ENCODE measurements at regions not wholly inside any gene's neighbourhood (a gene's known extent, or its start where the extent isn't known, plus 50 kb on each side); places are given as distances from the start of the nearest gene placed in this dataset.

GRCh38 chr14:99077076-99077843 lies 194.7 kb downstream of the BCL11B start:
- no peak for TF ChIP-seq CTCF (conservative IDR thresholded peaks at IDR 0.05; ENCODE audit: control insufficient read depth, insufficient read depth, low read depth, low read length)
- no peak for DNase-seq (ENCODE audit: low read depth)
- H3K4me3 ChIP-seq (ENCODE audit: control insufficient read depth, low read depth, low read length) = no peak overlapping the region

GRCh38 chr14:99077844-99078236 lies 194.2 kb downstream of the BCL11B start:
- no peak overlapping the region for H3K4me3 ChIP-seq (ENCODE audit: control insufficient read depth, low read depth, low read length)

GRCh38 chr14:99078426-99078825 lies 193.6 kb downstream of the BCL11B start:
- DNase-seq (ENCODE audit: low read depth) = no peak
- no peak for TF ChIP-seq CTCF (conservative IDR thresholded peaks at IDR 0.05; ENCODE audit: control insufficient read depth, insufficient read depth, low read depth, low read length)
- no peak overlapping the region for H3K4me3 ChIP-seq (ENCODE audit: control insufficient read depth, low read depth, low read length)

More at GRCh38 chr14:99077844-99078236, 194.2 kb downstream of the BCL11B start:
- TF ChIP-seq CTCF (conservative IDR thresholded peaks at IDR 0.05; ENCODE audit: control insufficient read depth, insufficient read depth, low read depth, low read length) = no peak
- DNase-seq (ENCODE audit: low read depth) = no peak

GRCh38 chr14:99079061-99079727 lies 192.8 kb downstream of the BCL11B start:
- no peak overlapping the region for H3K4me3 ChIP-seq (ENCODE audit: control insufficient read depth, low read depth, low read length)
- no peak for TF ChIP-seq CTCF (conservative IDR thresholded peaks at IDR 0.05; ENCODE audit: control insufficient read depth, insufficient read depth, low read depth, low read length)
- DNase-seq (ENCODE audit: low read depth) = no peak

- H3K4me3 ChIP-seq (ENCODE audit: control insufficient read depth, low read depth, low read length) = no peak overlapping the region
- no peak for DNase-seq (ENCODE audit: low read depth)
- TF ChIP-seq CTCF (conservative IDR thresholded peaks at IDR 0.05; ENCODE audit: control insufficient read depth, insufficient read depth, low read depth, low read length) = no peak
Measured at GRCh38 chr14:99080306-99080705, 191.7 kb downstream of the BCL11B start.

- no peak for TF ChIP-seq CTCF (conservative IDR thresholded peaks at IDR 0.05; ENCODE audit: control insufficient read depth, insufficient read depth, low read depth, low read length)
- no peak for DNase-seq (ENCODE audit: low read depth)
- no peak overlapping the region for H3K4me3 ChIP-seq (ENCODE audit: control insufficient read depth, low read depth, low read length)
Measured at GRCh38 chr14:99081156-99081765, 190.7 kb downstream of the BCL11B start.

Measured in fibroblast of mammary gland (primary cell).